Central memory CD4-positive, alpha-beta T cell (primary cell): ENCODE measurements at regions not wholly inside any gene's neighbourhood (a gene's known extent, or its start where the extent isn't known, plus 50 kb on each side); places are given as distances from the start of the nearest gene placed in this dataset.

ENCODE experiments used
- DNase-seq: peaks from one replicate; pipeline ENCODE4 v3.0.0; 2022

- DNase-seq, result no peak
These were observed 374.3 kb downstream of the SLC4A3 start for GRCh38 chr2:220001751-220002150.

- no peak for DNase-seq
These were observed 374.8 kb downstream of the SLC4A3 start for GRCh38 chr2:220002251-220002650.

DNA sequence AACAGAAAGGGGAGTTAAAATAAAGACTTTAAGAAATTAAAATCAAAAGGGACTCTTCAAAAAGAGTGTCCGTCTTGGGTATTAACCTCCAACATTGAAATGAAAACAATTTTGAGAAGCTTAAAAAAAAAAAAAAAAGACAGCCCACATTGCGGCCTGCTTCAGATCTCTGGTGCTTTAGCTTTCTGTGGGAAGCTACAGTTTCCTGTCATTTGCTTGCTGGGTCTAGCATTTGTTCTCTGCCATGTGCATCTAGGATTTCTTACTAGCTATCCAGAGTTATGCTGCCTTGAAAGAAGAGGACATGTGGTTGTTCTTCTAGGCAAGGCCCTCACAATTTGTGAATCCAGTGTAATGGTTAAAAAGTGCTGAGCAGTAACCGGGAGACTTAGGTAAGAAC is 375.3 kb downstream of the SLC4A3 start:
- no peak for DNase-seq

GRCh38 chr2:220005362-220005761 is 377.9 kb downstream of the SLC4A3 start:
- DNase-seq, result no peak

- no peak for DNase-seq
These were observed 378.8 kb downstream of the SLC4A3 start for GRCh38 chr2:220006152-220006621.

DNA sequence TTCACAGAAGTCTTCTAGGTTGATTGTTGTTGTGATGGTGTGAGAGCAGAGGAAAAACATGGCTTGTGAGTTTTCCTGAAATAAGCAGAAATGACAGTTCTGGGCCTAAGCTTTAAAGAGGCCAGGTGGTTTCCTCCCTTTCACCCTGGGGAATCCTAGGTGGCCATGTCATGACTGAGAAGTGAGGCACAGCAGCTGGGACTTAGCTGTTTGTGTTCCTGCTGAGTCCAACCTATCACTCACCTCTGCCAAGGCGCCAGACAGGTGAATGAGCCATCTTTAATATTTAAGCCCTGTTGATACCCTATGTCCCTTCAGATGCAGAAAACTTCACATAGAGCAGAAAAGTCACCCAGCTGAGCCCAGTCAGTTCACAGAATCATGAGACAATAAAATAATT is 384.4 kb downstream of the SLC4A3 start:
- DNase-seq, result no peak

DNA sequence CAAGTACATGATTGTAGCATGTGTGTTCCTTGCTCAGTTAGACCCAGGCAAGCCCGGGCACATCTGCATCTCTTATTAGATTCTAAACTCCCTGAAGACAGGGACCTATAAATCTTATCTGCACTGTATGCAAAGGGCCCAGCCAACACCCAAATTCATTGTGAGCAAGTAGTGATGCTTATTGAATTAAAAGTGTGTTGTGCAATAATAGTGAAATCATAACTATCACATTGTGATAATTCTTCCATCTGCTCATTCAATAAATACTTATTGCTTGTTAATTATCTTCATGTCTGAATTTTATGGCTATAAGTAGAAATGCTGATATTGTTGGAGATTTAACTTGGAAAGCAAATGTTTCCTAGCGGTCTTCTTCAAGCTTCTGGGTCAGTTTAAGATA is 387.5 kb downstream of the SLC4A3 start:
- DNase-seq, result no peak

- DNase-seq, result no peak
These were observed 388.1 kb downstream of the SLC4A3 start for GRCh38 chr2:220015576-220015975.

GRCh38 chr2:220025207-220025606 is 397.8 kb downstream of the SLC4A3 start:
- DNase-seq, result no peak

- DNase-seq, result no peak
These were observed 401.6 kb downstream of the SLC4A3 start for GRCh38 chr2:220029013-220029412.

DNA sequence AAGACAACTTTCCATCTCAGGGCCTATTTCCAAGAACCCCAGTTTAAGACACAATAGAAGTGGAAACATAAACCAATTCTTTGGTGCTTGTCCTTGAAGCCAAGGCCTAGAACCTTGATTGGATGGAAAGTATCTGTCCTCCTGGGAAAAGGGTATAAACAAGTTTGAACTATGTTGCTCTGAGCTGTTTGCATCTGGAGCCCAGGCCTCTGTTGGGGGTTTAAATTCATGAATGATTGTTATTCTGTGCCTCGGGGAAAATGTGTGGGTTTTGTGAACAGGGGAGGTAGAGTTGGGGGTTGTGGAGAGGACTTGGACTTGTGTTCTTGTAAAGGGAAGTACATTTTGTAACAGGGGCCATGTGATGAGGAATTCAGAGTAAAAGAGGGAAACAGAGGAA is 406.1 kb downstream of the SLC4A3 start:
- DNase-seq, result no peak

DNA sequence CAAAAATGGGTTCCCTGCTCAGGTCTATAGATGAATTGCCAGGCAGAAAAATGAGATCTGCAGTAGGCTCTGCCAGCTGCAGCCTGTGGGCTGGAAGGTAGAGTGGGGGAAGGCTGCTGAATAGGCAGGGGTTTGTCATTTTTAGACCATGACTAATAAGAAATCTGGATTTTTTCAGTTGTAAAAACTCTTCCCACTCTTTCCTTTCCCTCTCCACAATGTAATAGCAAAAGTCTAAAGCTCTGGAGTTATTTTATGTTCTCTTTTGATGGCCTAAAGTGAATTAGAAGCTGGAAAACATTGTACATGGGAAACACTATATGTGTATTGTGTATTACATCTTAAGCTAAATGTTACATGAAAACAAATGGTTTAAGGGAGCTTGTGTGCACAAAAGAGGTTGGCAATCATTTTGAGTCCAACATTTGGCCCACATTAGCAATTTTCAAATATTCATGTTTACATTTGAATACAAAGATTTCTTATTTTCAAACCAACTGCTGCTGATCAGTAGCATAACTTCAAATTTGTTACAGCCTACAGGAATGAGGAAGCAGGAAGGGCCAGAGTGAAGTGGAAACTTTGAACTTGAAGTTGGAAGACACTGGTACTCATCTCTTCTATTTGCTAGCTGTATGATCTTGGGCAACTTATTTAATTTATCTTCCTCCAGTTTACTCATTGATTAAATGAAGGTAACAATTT is 407.1 kb downstream of the SLC4A3 start:
- DNase-seq, result no peak

DNA sequence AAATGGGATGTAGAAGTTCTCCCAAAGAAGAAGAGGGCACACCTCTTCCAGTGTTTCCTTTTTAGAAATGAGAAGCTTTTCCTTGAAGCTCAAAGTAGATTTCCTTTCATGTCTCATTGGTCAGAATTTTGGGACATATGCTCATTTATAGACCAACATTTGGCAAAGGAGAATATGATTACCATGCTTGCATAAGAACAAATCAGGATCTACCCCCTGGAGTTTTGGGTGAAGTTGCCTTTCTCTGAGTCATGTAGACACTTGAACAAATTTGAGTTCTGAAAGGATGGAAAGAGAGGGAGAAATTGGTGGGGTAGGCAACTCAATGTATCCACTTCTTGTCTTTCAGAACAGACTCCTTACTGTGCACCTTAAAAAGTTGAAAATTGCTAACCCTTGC is 409.0 kb downstream of the SLC4A3 start:
- DNase-seq, result no peak

GRCh38 chr2:220040346-220040745 is 412.9 kb downstream of the SLC4A3 start:
- no peak for DNase-seq

DNA sequence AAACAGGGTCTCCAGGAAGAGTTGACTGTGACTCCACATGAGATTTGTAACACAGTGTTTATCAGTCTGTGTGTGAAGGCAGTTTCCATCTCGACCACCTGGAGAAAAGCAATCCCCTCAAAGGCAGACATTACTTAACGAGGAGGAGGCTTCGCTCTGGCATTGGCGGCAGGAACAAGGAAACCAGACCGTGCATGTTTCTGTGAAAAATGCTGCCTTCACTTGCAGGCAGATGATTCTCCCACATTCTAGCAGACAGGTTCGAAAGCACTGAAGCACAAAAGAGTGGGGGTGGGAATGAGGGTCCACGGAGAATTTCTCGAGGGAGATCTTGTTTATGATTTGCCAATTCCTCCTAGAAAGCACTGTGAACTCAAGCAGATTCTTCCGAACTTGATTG is 414.0 kb downstream of the SLC4A3 start:
- no peak for DNase-seq

DNA sequence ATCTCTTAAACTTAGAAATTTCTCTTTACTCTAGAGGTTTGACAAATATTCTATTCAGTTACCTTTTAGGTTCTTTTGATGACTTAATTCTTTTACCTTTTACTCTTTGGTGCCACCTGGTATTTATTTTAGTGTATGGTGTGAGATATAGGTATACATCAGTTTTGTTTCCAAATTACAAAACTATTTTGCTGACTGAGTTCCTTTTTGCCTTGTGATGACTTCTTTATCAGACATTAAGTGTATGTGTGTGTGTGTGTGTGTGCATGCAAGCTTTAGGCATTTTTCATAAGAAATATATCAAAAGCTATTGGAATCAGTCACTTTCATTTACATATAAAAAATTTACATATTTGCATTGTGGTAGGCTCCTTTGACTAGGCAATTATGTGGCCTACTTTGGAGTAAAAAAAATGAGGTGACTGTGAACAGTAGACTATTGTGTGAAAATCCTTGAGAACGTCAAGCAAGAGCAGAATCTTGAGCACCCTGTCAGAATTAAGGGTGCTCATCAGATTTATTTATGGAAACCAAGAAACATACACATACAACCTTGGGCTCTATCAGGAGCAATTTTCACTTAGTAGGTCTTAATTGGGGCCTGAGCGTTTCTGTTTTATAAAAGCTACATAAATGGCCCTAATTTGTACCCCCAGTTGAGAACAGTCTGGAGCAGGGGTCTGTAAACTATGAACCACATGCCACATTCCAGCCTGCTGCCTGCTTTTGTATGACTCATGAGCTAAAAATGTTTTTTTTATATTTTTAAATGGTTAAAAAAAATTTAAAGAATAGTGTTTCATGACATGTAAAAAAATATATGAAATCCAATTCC is 415.9 kb downstream of the SLC4A3 start:
- no peak for DNase-seq

GRCh38 chr2:220043990-220044335 is 416.5 kb downstream of the SLC4A3 start:
- no peak for DNase-seq

GRCh38 chr2:220044383-220044782 is 417.0 kb downstream of the SLC4A3 start:
- DNase-seq, result no peak

DNA sequence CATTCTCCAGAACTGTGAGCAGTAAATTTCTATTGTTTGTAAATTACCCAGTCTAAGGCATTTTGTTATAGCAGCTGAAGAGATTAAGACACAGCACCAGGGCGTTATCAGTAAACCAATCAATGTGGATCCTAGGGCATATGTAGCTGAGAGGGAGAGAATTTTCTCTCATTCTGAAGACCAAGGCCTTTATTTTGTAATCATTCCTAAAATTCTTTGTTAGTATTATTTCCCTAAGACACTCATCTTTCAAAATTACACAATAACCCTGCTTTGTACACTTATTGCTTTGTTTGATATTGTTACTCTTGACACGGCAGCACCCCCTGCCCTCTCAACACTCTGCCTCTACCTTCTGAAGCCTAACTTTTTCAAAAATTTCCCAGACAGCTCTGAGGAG is 419.1 kb downstream of the SLC4A3 start:
- no peak for DNase-seq

DNA sequence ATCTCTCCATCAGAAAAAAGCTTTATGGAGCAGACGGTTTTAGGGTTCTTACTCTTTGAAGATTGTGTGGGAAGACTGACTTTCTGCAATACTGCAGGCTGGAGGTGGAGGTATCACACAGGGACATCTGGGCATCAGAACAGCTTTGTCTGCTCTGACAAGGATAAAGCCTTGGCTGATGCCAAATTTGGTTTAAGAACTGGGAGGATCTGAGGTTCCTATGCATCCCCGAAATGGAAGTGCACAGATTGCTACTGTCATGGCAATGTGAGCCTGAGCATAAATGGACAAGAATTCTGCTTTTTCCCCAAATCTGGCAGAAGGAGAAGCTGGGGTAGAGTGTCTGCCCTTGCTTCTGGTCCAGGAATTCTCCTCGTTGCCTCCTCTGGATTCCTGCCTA is 424.3 kb downstream of the SLC4A3 start:
- no peak for DNase-seq

DNA sequence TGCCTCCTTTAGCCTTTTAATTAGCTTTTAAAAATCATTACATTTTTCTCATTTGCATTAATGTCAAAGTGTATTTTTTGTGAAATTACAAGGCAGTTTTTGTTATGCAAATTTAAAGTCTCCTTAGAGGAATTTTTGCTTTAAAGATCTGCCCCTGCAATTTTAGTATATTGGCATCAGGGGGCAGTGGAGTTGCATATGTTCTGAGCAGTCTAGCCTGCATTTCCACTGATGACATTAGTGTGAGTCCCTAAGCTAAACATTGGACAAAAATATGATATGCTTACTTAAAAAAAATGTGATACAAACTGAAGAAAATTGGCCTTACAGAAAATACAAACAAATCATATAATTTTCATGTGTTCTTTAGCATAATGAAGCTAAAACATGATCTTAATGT is 426.5 kb downstream of the SLC4A3 start:
- DNase-seq, result no peak

DNA sequence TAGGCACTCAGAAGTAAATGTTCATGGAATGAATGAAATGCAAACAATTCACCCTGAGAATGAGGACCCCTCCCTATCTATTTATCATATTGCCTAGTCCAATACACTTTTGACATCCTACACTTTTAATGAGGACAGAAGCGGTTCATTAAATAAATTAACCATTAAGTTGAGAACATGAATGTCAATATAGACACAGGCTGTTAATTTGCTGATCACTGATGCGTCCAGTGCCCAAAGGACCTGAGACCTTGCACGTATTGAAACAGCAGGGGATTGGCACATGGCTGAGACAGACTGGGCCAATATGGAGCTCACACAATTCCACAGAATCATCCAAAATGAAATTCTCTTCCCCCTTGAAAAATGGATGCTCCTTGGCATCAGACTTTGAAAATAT is 430.0 kb downstream of the SLC4A3 start:
- DNase-seq, result no peak

GRCh38 chr2:220057916-220058315 is 430.5 kb downstream of the SLC4A3 start:
- no peak for DNase-seq
